CD14-positive monocyte (primary cell): ENCODE measurements at regions not wholly inside any gene's neighbourhood (a gene's known extent, or its start where the extent isn't known, plus 50 kb on each side); places are given as distances from the start of the nearest gene placed in this dataset.

Experiments used
- DNase-seq, 3 donors: peaks; one replicate each; pipeline ENCODE4 v3.0.0-alpha.2; 2011 to 2022
- H2AFZ ChIP-seq: 2 replicates; pipeline ENCODE4 v1.6.0; 2012; ENCODE audit warnings: mild to moderate bottlenecking, low read depth, low read length, inconsistent platforms; ENCODE audit not compliant: insufficient read depth, poor library complexity, severe bottlenecking
- H3K27ac ChIP-seq, 2 donors: 1 replicate in 1 of 2; 2 replicates in 1 of 2; pipeline ENCODE4 v1.5.1; 2012 to 2013; ENCODE audit warnings: low read length in 2 of 2, control low read depth in 1 of 2, inconsistent platforms in 1 of 2, low read depth in 1 of 2, mild to moderate bottlenecking in 1 of 2
- H3K27me3 ChIP-seq, 2 donors: one replicate each; pipeline versions ENCODE4 v1.6.0 to v1.6.1; 2011 to 2013; ENCODE audit warnings: low read length in 2 of 2; ENCODE audit not compliant: control insufficient read depth in 2 of 2, insufficient read depth in 2 of 2
- H3K36me3 ChIP-seq, 2 donors: replicated peaks in 1 of 2; 1 replicate in 1 of 2; 2 replicates in 1 of 2; pipeline versions ENCODE4 v1.5.1 to v1.6.1; 2012 to 2013; ENCODE audit warnings: low read length in 2 of 2, control low read depth in 1 of 2, inconsistent platforms in 1 of 2, mild to moderate bottlenecking in 1 of 2; ENCODE audit not compliant: insufficient read depth in 2 of 2, control insufficient read depth in 1 of 2
- H3K4me1 ChIP-seq, 2 donors: 1 replicate in 1 of 2; 2 replicates in 1 of 2; pipeline versions ENCODE4 v1.5.1 to v1.6.1; 2012 to 2013; ENCODE audit warnings: low read length in 2 of 2, control low read depth in 1 of 2, inconsistent platforms in 1 of 2, mild to moderate bottlenecking in 1 of 2, moderate library complexity in 1 of 2; ENCODE audit not compliant: insufficient read depth in 2 of 2, control insufficient read depth in 1 of 2
- H3K4me2 ChIP-seq: replicated peaks from 2 replicates; pipeline ENCODE3; 2012; ENCODE audit warnings: low read length, moderate library complexity, mild to moderate bottlenecking; ENCODE audit not compliant: poor library complexity, severe bottlenecking; ENCODE audit errors: extremely low read depth
- H3K4me3 ChIP-seq, 3 experiments: fragments of 200-600 bp in 1 of 3; sonication (generic) in 1 of 3; replicated peaks in 1 of 3; 1 replicate in 2 of 3; 2 replicates in 1 of 3; pipeline ENCODE4 v1.5.1; 2011 to 2013; ENCODE audit warnings: low read length in 3 of 3, mild to moderate bottlenecking in 3 of 3, control low read depth in 2 of 3, low read depth in 2 of 3, inconsistent platforms in 1 of 3, moderate library complexity in 1 of 3
- H3K79me2 ChIP-seq: 2 replicates; pipeline ENCODE4 v1.6.0; 2012; ENCODE audit warnings: mild to moderate bottlenecking, control low read depth, inconsistent platforms, low read length, moderate library complexity; ENCODE audit not compliant: insufficient read depth
- H3K9ac ChIP-seq: 2 replicates; pipeline ENCODE4 v1.6.0; 2017; ENCODE audit warnings: low read length, mild to moderate bottlenecking; ENCODE audit not compliant: insufficient read depth, poor library complexity, severe bottlenecking
- H3K9me3 ChIP-seq, 2 donors: replicated peaks in 1 of 2; 1 replicate in 1 of 2; 2 replicates in 1 of 2; pipeline versions ENCODE4 v1.5.1 to v1.6.1; 2012 to 2013; ENCODE audit warnings: low read length in 2 of 2, control low read depth in 1 of 2; ENCODE audit not compliant: control insufficient read depth in 1 of 2, insufficient read depth in 1 of 2
- H4K20me1 ChIP-seq: 2 replicates; pipeline ENCODE4 v1.6.0; 2012; ENCODE audit warnings: mild to moderate bottlenecking, low read length, control low read depth, moderate library complexity; ENCODE audit not compliant: insufficient read depth
- H3K27ac Mint-ChIP-seq, 7 donors: one replicate each; pipeline ENCODE4 v1.8.0; 2020; ENCODE audit warnings: mild to moderate bottlenecking in 7 of 7, mixed read lengths in 7 of 7, moderate library complexity in 6 of 7, inconsistent platforms in 2 of 7
- H3K27me3 Mint-ChIP-seq, 3 donors: one replicate each; pipeline ENCODE4 v1.8.0; 2021 to 2022; ENCODE audit warnings: low read depth in 3 of 3, mild to moderate bottlenecking in 3 of 3, mixed read lengths in 3 of 3, moderate library complexity in 3 of 3, inconsistent platforms in 1 of 3
- H3K36me3 Mint-ChIP-seq, 2 donors: one replicate each; pipeline ENCODE4 v1.8.0; 2020; ENCODE audit warnings: mixed read lengths in 2 of 2, inconsistent platforms in 1 of 2, mild to moderate bottlenecking in 1 of 2
- H3K4me1 Mint-ChIP-seq: one replicate; pipeline ENCODE4 v1.8.0; 2020; ENCODE audit warnings: mild to moderate bottlenecking, mixed read lengths
- H3K4me3 Mint-ChIP-seq, 2 donors: one replicate each; pipeline ENCODE4 v1.8.0; 2020; ENCODE audit warnings: mild to moderate bottlenecking in 2 of 2, mixed read lengths in 2 of 2, moderate library complexity in 1 of 2
- H3K9me3 Mint-ChIP-seq, 7 donors: one replicate each; pipeline ENCODE4 v1.8.0; 2020 to 2022; ENCODE audit warnings: mixed read lengths in 7 of 7, mild to moderate bottlenecking in 6 of 7, moderate library complexity in 6 of 7, inconsistent platforms in 2 of 7
- WGBS: methylation state at CpG from one replicate; pipeline ENCODE4 v1.1.5; 2013; ENCODE audit warnings: missing lambda C conversion rate; ENCODE audit not compliant: insufficient coverage; 5-methylcytosine and 5-hydroxymethylcytosine counted together
- intact Hi-C, 2 donors: fragments of 100-400 bp; cut with micrococcal nuclease; formaldehyde crosslinking; loops; one replicate each; pipeline versions ENCODE4 v1.15.0 to v1.15.1; 2023
- TF ChIP-seq, protein P1 (sequence below): fragments of 200-600 bp; IDR thresholded peaks from one replicate; pipeline ENCODE4 v1.8.0; 2022; ENCODE audit warnings: antibody characterized with exemption, mild to moderate bottlenecking

- Mint-ChIP-seq H3K27ac (peak overlapping the region; percentile 94 to 100 (median 99)), H3K9me3 (peaks cover 2 to 10% (median 5%) of the 10 kb centered on the region in 7 donors), H3K4me1 (peaks cover 47% of the 10 kb centered on the region), H3K36me3 (no peaks in the 10 kb centered on the region), H3K27me3 (peaks cover 3 to 8% (median 3%) of the 10 kb centered on the region in 3 donors), H3K4me3 (peak overlapping the region; percentile 96 to 97)
- Histone ChIP-seq H3K79me2 (no peaks in the 10 kb centered on the region), H3K9me3 (no peaks in the 10 kb centered on the region), H3K36me3 (no peaks in the 10 kb centered on the region), H3K4me2 (peak overlapping the region; percentile 88), H3K27me3 (no peaks in the 10 kb centered on the region), H3K27ac (peak overlapping the region; percentile 81 to 91), H4K20me1 (no peaks in the 10 kb centered on the region), H3K9ac (peak overlapping the region; percentile 60), H3K4me1 (peaks cover 30 to 48% of the 10 kb centered on the region in 2 donors), H2AFZ (peak overlapping the region; percentile 92), H3K4me3 (peak overlapping the region; percentile 55 to 77 (median 60))
- WGBS: no CpG with 5 or more reads among the region's 6 CpGs
- DNase-seq: no peak
- intact Hi-C loops: no loop called here
- TF ChIP-seq, protein P1, sequence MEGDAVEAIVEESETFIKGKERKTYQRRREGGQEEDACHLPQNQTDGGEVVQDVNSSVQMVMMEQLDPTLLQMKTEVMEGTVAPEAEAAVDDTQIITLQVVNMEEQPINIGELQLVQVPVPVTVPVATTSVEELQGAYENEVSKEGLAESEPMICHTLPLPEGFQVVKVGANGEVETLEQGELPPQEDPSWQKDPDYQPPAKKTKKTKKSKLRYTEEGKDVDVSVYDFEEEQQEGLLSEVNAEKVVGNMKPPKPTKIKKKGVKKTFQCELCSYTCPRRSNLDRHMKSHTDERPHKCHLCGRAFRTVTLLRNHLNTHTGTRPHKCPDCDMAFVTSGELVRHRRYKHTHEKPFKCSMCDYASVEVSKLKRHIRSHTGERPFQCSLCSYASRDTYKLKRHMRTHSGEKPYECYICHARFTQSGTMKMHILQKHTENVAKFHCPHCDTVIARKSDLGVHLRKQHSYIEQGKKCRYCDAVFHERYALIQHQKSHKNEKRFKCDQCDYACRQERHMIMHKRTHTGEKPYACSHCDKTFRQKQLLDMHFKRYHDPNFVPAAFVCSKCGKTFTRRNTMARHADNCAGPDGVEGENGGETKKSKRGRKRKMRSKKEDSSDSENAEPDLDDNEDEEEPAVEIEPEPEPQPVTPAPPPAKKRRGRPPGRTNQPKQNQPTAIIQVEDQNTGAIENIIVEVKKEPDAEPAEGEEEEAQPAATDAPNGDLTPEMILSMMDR: no peak
These were observed 164.2 kb downstream of the PPIAL4G start for GRCh38 chr1:148318904-148319242.

- H3K9me3 ChIP-seq: no peaks in the 10 kb centered on the region
- Mint-ChIP-seq H3K4me3 (peak overlapping the region; percentile 96 to 97), H3K9me3 (peaks cover 2 to 10% (median 5%) of the 10 kb centered on the region in 7 donors), H3K27ac (peak overlapping the region; percentile 94 to 100 (median 99)), H3K4me1 (peaks cover 47% of the 10 kb centered on the region), H3K27me3 (peaks cover 3 to 8% (median 3%) of the 10 kb centered on the region in 3 donors), H3K36me3 (no peaks in the 10 kb centered on the region)
- H3K36me3 ChIP-seq: no peaks in the 10 kb centered on the region
- no peaks in the 10 kb centered on the region for H3K27me3 ChIP-seq
- H3K4me3 ChIP-seq: peak overlapping the region; percentile 55 to 77 (median 60)
- intact Hi-C loops: no loop called here
- no peaks in the 10 kb centered on the region for H4K20me1 ChIP-seq
- H3K4me1 ChIP-seq: peaks cover 30 to 48% of the 10 kb centered on the region in 2 donors
- H3K27ac ChIP-seq: peak overlapping the region; percentile 81 to 91
- H2AFZ ChIP-seq: peak overlapping the region; percentile 92
- peak overlapping the region; percentile 60 for H3K9ac ChIP-seq
- H3K4me2 ChIP-seq: peak overlapping the region; percentile 88
- no peaks in the 10 kb centered on the region for H3K79me2 ChIP-seq
- TF ChIP-seq, protein P1: no peak
- under 1% methylated on average over 25 of the region's 39 CpGs for whole genome bisulfite sequencing
- DNase-seq: peak; percentile 81 to 85 (median 81)
These were observed 164.8 kb downstream of the PPIAL4G start for GRCh38 chr1:148318123-148318903.
